ENCODE measurements at regions not wholly inside any gene's neighbourhood (a gene's known extent, or its start where the extent isn't known, plus 50 kb on each side); places are given as distances from the start of the nearest gene placed in this dataset.

GRCh38 chr4:184938871-184939270, 79.4 kb upstream of the HELT start:
- 92% methylated on average over 7 of the region's 7 CpGs for WGBS (ENCODE audit: low lambda C conversion rate, missing lambda C conversion rate)
- Histone ChIP-seq H2AFZ (no peak overlapping the region), H3K4me2 (no peak overlapping the region), H3K9me2 (replicated peaks; ENCODE audit: insufficient read depth) (no peaks in the 10 kb centered on the region), H3K79me2 (no peaks in the 10 kb centered on the region), H4K20me1 (ENCODE audit: insufficient read depth, poor library complexity, severe bottlenecking) (no peaks in the 10 kb centered on the region), H3K4me3 (no peak overlapping the region), H3K27ac (no peak overlapping the region), H3K36me3 (replicated peaks; ENCODE audit: insufficient read depth, low read depth) (no peaks in the 10 kb centered on the region), H3K27me3 (no peaks in the 10 kb centered on the region), H3K9me3 (ENCODE audit: low read depth) (no peaks in the 10 kb centered on the region), H3K4me1 (ENCODE audit: insufficient read depth) (peaks cover 4% of the 10 kb centered on the region)
- TF ChIP-seq EZH2 (IDR thresholded peaks at IDR 0.05; ENCODE audit: borderline replicate concordance) (no peak), CTCF (IDR thresholded peaks at IDR 0.05; ENCODE audit: poor library complexity) (no peak), EZH2phosphoT487 (IDR thresholded peaks at IDR 0.05; ENCODE audit: low read depth, severe bottlenecking, unreplicated experiment) (no peak)
- no peak for DNase-seq (ENCODE audit: low spot score)

GRCh38 chr4:184939978-184940377, 78.3 kb upstream of the HELT start:
- Histone ChIP-seq H4K20me1 (ENCODE audit: insufficient read depth, poor library complexity, severe bottlenecking) (no peaks in the 10 kb centered on the region), H2AFZ (no peak overlapping the region), H3K9me2 (replicated peaks; ENCODE audit: insufficient read depth) (no peaks in the 10 kb centered on the region), H3K27ac (no peak overlapping the region), H3K36me3 (replicated peaks; ENCODE audit: insufficient read depth, low read depth) (no peaks in the 10 kb centered on the region), H3K9me3 (ENCODE audit: low read depth) (no peaks in the 10 kb centered on the region), H3K4me3 (no peak overlapping the region), H3K4me1 (ENCODE audit: insufficient read depth) (peaks cover 4% of the 10 kb centered on the region), H3K79me2 (no peaks in the 10 kb centered on the region), H3K4me2 (no peak overlapping the region), H3K27me3 (no peaks in the 10 kb centered on the region)
- DNase-seq (ENCODE audit: low spot score) = no peak
- TF ChIP-seq EZH2 (IDR thresholded peaks at IDR 0.05; ENCODE audit: borderline replicate concordance) (no peak), EZH2phosphoT487 (IDR thresholded peaks at IDR 0.05; ENCODE audit: low read depth, severe bottlenecking, unreplicated experiment) (no peak), CTCF (IDR thresholded peaks at IDR 0.05; ENCODE audit: poor library complexity) (no peak)
- WGBS (ENCODE audit: low lambda C conversion rate, missing lambda C conversion rate) = 88% methylated on average over 2 of the region's 2 CpGs

- no peak for TF ChIP-seq EZH2 (IDR thresholded peaks at IDR 0.05; ENCODE audit: borderline replicate concordance)
- TF ChIP-seq CTCF (IDR thresholded peaks at IDR 0.05; ENCODE audit: poor library complexity) = no peak
- TF ChIP-seq EZH2phosphoT487 (IDR thresholded peaks at IDR 0.05; ENCODE audit: low read depth, severe bottlenecking, unreplicated experiment) = no peak
- no peaks in the 10 kb centered on the region for H3K36me3 ChIP-seq (replicated peaks; ENCODE audit: insufficient read depth, low read depth)
- H4K20me1 ChIP-seq (ENCODE audit: insufficient read depth, poor library complexity, severe bottlenecking) = no peaks in the 10 kb centered on the region
- no peak overlapping the region for H3K27ac ChIP-seq
- H3K4me2 ChIP-seq = no peak overlapping the region
- no peak for DNase-seq (ENCODE audit: low spot score)
- H3K9me2 ChIP-seq (replicated peaks; ENCODE audit: insufficient read depth) = no peaks in the 10 kb centered on the region
- H3K4me1 ChIP-seq (ENCODE audit: insufficient read depth) = peaks cover 4% of the 10 kb centered on the region
- no peaks in the 10 kb centered on the region for H3K27me3 ChIP-seq
- H3K4me3 ChIP-seq = no peak overlapping the region
- 89% methylated on average over 8 of the region's 8 CpGs for WGBS (ENCODE audit: low lambda C conversion rate, missing lambda C conversion rate)
- H3K79me2 ChIP-seq = no peaks in the 10 kb centered on the region
- H3K9me3 ChIP-seq (ENCODE audit: low read depth) = no peaks in the 10 kb centered on the region
- H2AFZ ChIP-seq = no peak overlapping the region
Observed at GRCh38 chr4:184940500-184940899, 77.8 kb upstream of the HELT start.
